B cell (primary cell): ENCODE measurements at regions not wholly inside any gene's neighbourhood (a gene's known extent, or its start where the extent isn't known, plus 50 kb on each side); places are given as distances from the start of the nearest gene placed in this dataset.

Experiments
- ATAC-seq: fragments of 200-7000 bp; cut with Tn5 transposase; one replicate; pipeline ENCODE4 v1.10.0; 2021; ENCODE audit warnings: low read depth, mild to moderate bottlenecking, moderate number of reproducible peaks, moderate library complexity
- CTCF ChIA-PET: fragments of 350-600 bp; sonication (Branson Sonifier 250); formaldehyde crosslinking; loops from one replicate; lab custom pipeline; 2021; ENCODE audit warnings: antibody characterized with exemption, inconsistent platforms; lab: Charles Lee
- POLR2A ChIA-PET: fragments of 350-600 bp; sonication (Branson Sonifier 250); formaldehyde crosslinking; loops from one replicate; lab custom pipeline; 2021; ENCODE audit warnings: antibody characterized with exemption; lab: Charles Lee
- DNase-seq: peaks from one replicate; pipeline ENCODE4 v3.0.0; 2013
- H2AFZ ChIP-seq: 2 replicates; pipeline ENCODE4 v1.6.1; 2012; ENCODE audit warnings: mild to moderate bottlenecking, low read depth, low read length; ENCODE audit not compliant: insufficient read depth, poor library complexity, severe bottlenecking
- H3K27ac ChIP-seq, 2 donors: 1 replicate in 1 of 2; 2 replicates in 1 of 2; pipeline ENCODE4 v1.5.1; 2012 to 2013; ENCODE audit warnings: low read length in 2 of 2, mild to moderate bottlenecking in 2 of 2, moderate library complexity in 1 of 2
- H3K27me3 ChIP-seq, 4 experiments: fragments of 200-600 bp in 1 of 4; sonication (generic) in 1 of 4; replicated peaks in 1 of 4; 1 replicate in 2 of 4; 2 replicates in 2 of 4; pipeline versions ENCODE4 v1.6.1 to v1.7.0; 2013 to 2016; ENCODE audit warnings: low read length in 3 of 4, mild to moderate bottlenecking in 2 of 4, mixed read lengths in 1 of 4, moderate library complexity in 1 of 4; ENCODE audit not compliant: insufficient read depth in 4 of 4, control insufficient read depth in 3 of 4; ENCODE audit errors: control extremely low read depth in 1 of 4
- H3K36me3 ChIP-seq, 2 experiments: replicated peaks in 1 of 2; 1 replicate in 1 of 2; 2 replicates in 1 of 2; pipeline versions ENCODE4 v1.6.1 to v1.7.1; 2013; ENCODE audit warnings: low read length in 1 of 2; ENCODE audit not compliant: insufficient read depth in 2 of 2, control insufficient read depth in 1 of 2; ENCODE audit errors: control extremely low read depth in 1 of 2, extremely low read depth in 1 of 2
- H3K4me1 ChIP-seq, 2 donors: fragments of 200-600 bp in 1 of 2; sonication (generic) in 1 of 2; 1 replicate in 1 of 2; 2 replicates in 1 of 2; pipeline versions ENCODE4 v1.5.1 to v1.6.1; 2013 to 2017; ENCODE audit warnings: low read length in 2 of 2; ENCODE audit not compliant: control insufficient read depth in 2 of 2, insufficient read depth in 2 of 2
- H3K4me2 ChIP-seq: replicated peaks from 2 replicates; pipeline ENCODE3; 2012; ENCODE audit warnings: mild to moderate bottlenecking, low read depth, low read length; ENCODE audit not compliant: poor library complexity, severe bottlenecking
- H3K4me3 ChIP-seq, 5 experiments: fragments of 200-600 bp in 1 of 5; sonication (generic) in 1 of 5; 1 replicate in 3 of 5; 2 replicates in 2 of 5; pipeline versions ENCODE4 v1.5.1 to v1.7.0; 2011 to 2016; ENCODE audit warnings: low read length in 4 of 5, mild to moderate bottlenecking in 4 of 5, low read depth in 2 of 5, control low read depth in 1 of 5, moderate library complexity in 1 of 5; ENCODE audit not compliant: insufficient read depth in 1 of 5; ENCODE audit errors: control extremely low read depth in 1 of 5, extremely low read depth in 1 of 5
- H3K79me2 ChIP-seq: fragments of 200-600 bp; sonication (generic); one replicate; pipeline ENCODE4 v1.6.0; 2016; ENCODE audit warnings: low read length; ENCODE audit not compliant: control insufficient read depth, insufficient read depth
- H3K9ac ChIP-seq: fragments of 200-600 bp; sonication (generic); 2 replicates; pipeline ENCODE4 v1.6.1; 2017; ENCODE audit warnings: mild to moderate bottlenecking, low read length, moderate library complexity
- H3K9me3 ChIP-seq, 3 donors: one replicate each; pipeline versions ENCODE4 v1.6.1 to v1.7.1; 2013; ENCODE audit warnings: low read length in 2 of 3; ENCODE audit not compliant: control insufficient read depth in 2 of 3, insufficient read depth in 1 of 3; ENCODE audit errors: control extremely low read depth in 1 of 3
- H4K20me1 ChIP-seq: 2 replicates; pipeline ENCODE4 v1.6.0; 2012; ENCODE audit warnings: mild to moderate bottlenecking, low read length; ENCODE audit not compliant: insufficient read depth, control insufficient read depth, poor library complexity, severe bottlenecking
- H3K27ac Mint-ChIP-seq: one replicate; pipeline ENCODE4 v1.8.0; 2021; ENCODE audit warnings: mixed read lengths
- H3K27me3 Mint-ChIP-seq: one replicate; pipeline ENCODE4 v1.8.0; 2021; ENCODE audit warnings: mixed read lengths
- H3K4me1 Mint-ChIP-seq: one replicate; pipeline ENCODE4 v1.8.0; 2021; ENCODE audit warnings: mixed read lengths
- H3K4me3 Mint-ChIP-seq: one replicate; pipeline ENCODE4 v1.8.0; 2021; ENCODE audit warnings: mixed read lengths
- H3K9me3 Mint-ChIP-seq: one replicate; pipeline ENCODE4 v1.8.0; 2022; ENCODE audit warnings: mixed read lengths; ENCODE audit not compliant: insufficient read depth
- EZH2 ChIP-seq: IDR thresholded peaks from 2 replicates; pipeline ENCODE4 v1.6.1; 2012; ENCODE audit warnings: borderline replicate concordance, low read depth, mild to moderate bottlenecking, moderate library complexity, low read length; ENCODE audit not compliant: insufficient read depth, poor library complexity, severe bottlenecking
- WGBS: methylation state at CpG from one replicate; pipeline ENCODE4 v1.1.5; 2013; ENCODE audit warnings: missing lambda C conversion rate; ENCODE audit not compliant: insufficient coverage; 5-methylcytosine and 5-hydroxymethylcytosine counted together
- intact Hi-C: fragments of 100-400 bp; cut with micrococcal nuclease; formaldehyde crosslinking; loops from one replicate; pipeline ENCODE4 v1.10.0; 2022
- TF ChIP-seq, protein P1 (sequence below): fragments of 200-600 bp; IDR thresholded peaks from one replicate; pipeline ENCODE4 v1.8.0; 2022; ENCODE audit warnings: antibody characterized with exemption, mild to moderate bottlenecking

DNA sequence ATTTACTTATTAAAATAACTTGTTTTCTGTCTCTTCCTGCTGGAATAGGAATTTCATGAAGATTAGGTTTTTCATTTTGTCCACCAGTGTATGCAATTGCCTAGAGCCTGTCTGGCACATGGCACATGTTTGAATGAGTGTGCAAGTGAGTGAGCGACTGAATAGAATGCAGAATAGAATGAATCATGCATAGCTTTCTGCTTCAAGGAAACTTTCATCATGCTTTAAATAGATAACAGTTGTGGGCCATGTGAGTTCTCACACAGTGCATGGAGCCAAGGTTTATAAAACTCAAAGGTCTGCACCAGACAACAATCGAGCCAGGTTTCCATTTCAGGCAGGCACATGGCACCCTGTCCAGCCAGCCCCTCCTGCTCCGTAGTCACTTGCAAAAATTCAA is 74.2 kb upstream of the HECW1 start:
- H3K27ac Mint-ChIP-seq = no peak overlapping the region
- no peaks in the 10 kb centered on the region for H4K20me1 ChIP-seq
- 93% methylated on average over 2 of the region's 3 CpGs for WGBS
- no peak overlapping the region for H3K4me2 ChIP-seq
- no peaks in the 10 kb centered on the region for H3K27me3 ChIP-seq
- POLR2A ChIA-PET = no interaction called here
- no peaks in the 10 kb centered on the region for H3K36me3 ChIP-seq
- H3K9me3 Mint-ChIP-seq = no peaks in the 10 kb centered on the region
- H3K4me3 ChIP-seq = no peak overlapping the region
- no peaks in the 10 kb centered on the region for H3K4me1 ChIP-seq
- ATAC-seq = no peak
- no peaks in the 10 kb centered on the region for H3K9me3 ChIP-seq
- no peaks in the 10 kb centered on the region for H3K79me2 ChIP-seq
- no peak overlapping the region for H3K9ac ChIP-seq
- CTCF ChIA-PET = no interaction called here
- H3K27me3 Mint-ChIP-seq = peaks cover 27% of the 10 kb centered on the region
- no peak overlapping the region for H3K4me3 Mint-ChIP-seq
- TF ChIP-seq, protein P1, sequence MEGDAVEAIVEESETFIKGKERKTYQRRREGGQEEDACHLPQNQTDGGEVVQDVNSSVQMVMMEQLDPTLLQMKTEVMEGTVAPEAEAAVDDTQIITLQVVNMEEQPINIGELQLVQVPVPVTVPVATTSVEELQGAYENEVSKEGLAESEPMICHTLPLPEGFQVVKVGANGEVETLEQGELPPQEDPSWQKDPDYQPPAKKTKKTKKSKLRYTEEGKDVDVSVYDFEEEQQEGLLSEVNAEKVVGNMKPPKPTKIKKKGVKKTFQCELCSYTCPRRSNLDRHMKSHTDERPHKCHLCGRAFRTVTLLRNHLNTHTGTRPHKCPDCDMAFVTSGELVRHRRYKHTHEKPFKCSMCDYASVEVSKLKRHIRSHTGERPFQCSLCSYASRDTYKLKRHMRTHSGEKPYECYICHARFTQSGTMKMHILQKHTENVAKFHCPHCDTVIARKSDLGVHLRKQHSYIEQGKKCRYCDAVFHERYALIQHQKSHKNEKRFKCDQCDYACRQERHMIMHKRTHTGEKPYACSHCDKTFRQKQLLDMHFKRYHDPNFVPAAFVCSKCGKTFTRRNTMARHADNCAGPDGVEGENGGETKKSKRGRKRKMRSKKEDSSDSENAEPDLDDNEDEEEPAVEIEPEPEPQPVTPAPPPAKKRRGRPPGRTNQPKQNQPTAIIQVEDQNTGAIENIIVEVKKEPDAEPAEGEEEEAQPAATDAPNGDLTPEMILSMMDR = no peak
- no peak for TF ChIP-seq EZH2
- H3K4me1 Mint-ChIP-seq = no peaks in the 10 kb centered on the region
- DNase-seq = no peak
- H3K27ac ChIP-seq = no peak overlapping the region
- no peak overlapping the region for H2AFZ ChIP-seq
- intact Hi-C loops = no loop called here

DNA sequence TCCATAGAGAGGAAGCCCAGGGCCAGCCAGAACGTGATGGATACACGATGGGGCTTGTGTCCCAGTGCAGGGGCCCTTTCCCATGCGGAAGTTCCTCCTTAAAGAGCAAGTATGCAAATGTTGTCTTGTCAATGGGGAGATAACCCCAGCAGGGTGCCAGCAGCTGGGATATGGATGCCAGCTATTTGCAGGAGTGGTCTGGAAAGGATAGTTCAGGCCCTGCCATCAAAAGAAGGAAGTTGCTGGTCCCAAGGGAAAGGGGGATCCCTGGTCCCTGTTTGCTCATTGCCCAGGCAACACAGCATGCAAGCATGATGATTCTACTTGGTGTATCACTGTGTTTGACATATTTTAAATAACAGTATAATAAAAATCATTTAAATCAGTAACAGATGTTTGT is 73.1 kb upstream of the HECW1 start:
- TF ChIP-seq EZH2 = no peak
- TF ChIP-seq, protein P1 = no peak
- no peaks in the 10 kb centered on the region for H3K9me3 ChIP-seq
- H3K27me3 ChIP-seq = peaks cover 0 to 6% (median 0%) of the 10 kb centered on the region in 4 experiments
- H3K4me3 ChIP-seq = no peak overlapping the region
- no peak overlapping the region for H3K9ac ChIP-seq
- H3K9me3 Mint-ChIP-seq = no peaks in the 10 kb centered on the region
- H3K4me1 ChIP-seq = no peaks in the 10 kb centered on the region
- no peak overlapping the region for H3K27ac Mint-ChIP-seq
- peaks cover 28% of the 10 kb centered on the region for H3K27me3 Mint-ChIP-seq
- H3K79me2 ChIP-seq = no peaks in the 10 kb centered on the region
- H4K20me1 ChIP-seq = no peaks in the 10 kb centered on the region
- H3K4me3 Mint-ChIP-seq = no peak overlapping the region
- no peak overlapping the region for H2AFZ ChIP-seq
- H3K4me1 Mint-ChIP-seq = no peaks in the 10 kb centered on the region
- CTCF ChIA-PET = no interaction called here
- H3K4me2 ChIP-seq = no peak overlapping the region
- intact Hi-C loops = no loop called here
- ATAC-seq = no peak
- no peaks in the 10 kb centered on the region for H3K36me3 ChIP-seq
- WGBS = 100% methylated on average over 1 of the region's 3 CpGs
- POLR2A ChIA-PET = no interaction called here
- DNase-seq = no peak
- no peak overlapping the region for H3K27ac ChIP-seq
